Fibroblast of mammary gland (primary cell): ENCODE measurements at regions not wholly inside any gene's neighbourhood (a gene's known extent, or its start where the extent isn't known, plus 50 kb on each side); places are given as distances from the start of the nearest gene placed in this dataset.

Experiments
- DNase-seq: peaks from one replicate; pipeline ENCODE4 v3.0.0-alpha.2; 2010; ENCODE audit warnings: low read depth
- H3K4me3 ChIP-seq: 2 replicates; pipeline ENCODE4 v1.5.1; 2011; ENCODE audit warnings: low read depth, mild to moderate bottlenecking, low read length, moderate library complexity; ENCODE audit not compliant: control insufficient read depth
- CTCF ChIP-seq: conservative IDR thresholded peaks from 2 replicates; pipeline ENCODE4 v1.5.1; 2011; ENCODE audit warnings: low read depth, low read length, inconsistent platforms; ENCODE audit not compliant: control insufficient read depth, insufficient read depth

GRCh38 chr6:133740816-133741215, 148.1 kb upstream of the TCF21 start:
- H3K4me3 ChIP-seq, result no peak overlapping the region
- DNase-seq, result no peak
- no peak for TF ChIP-seq CTCF

- H3K4me3 ChIP-seq, result no peak overlapping the region
- peak; percentile 33 for DNase-seq
- TF ChIP-seq CTCF, result no peak
These were observed 147.5 kb upstream of the TCF21 start for GRCh38 chr6:133741375-133741861.

- TF ChIP-seq CTCF, result no peak
- H3K4me3 ChIP-seq, result no peak overlapping the region
- DNase-seq, result no peak
These were observed 145.3 kb upstream of the TCF21 start for GRCh38 chr6:133743621-133744020.

- H3K4me3 ChIP-seq, result no peak overlapping the region
- no peak for DNase-seq
- no peak for TF ChIP-seq CTCF
These were observed 142.5 kb upstream of the TCF21 start for GRCh38 chr6:133746417-133746770.

- no peak for DNase-seq
- no peak overlapping the region for H3K4me3 ChIP-seq
- no peak for TF ChIP-seq CTCF
These were observed 140.3 kb upstream of the TCF21 start for GRCh38 chr6:133748628-133749027.

GRCh38 chr6:133749427-133749826, 139.5 kb upstream of the TCF21 start:
- DNase-seq, result no peak
- no peak overlapping the region for H3K4me3 ChIP-seq
- no peak for TF ChIP-seq CTCF

- no peak for DNase-seq
- no peak overlapping the region for H3K4me3 ChIP-seq
- TF ChIP-seq CTCF, result no peak
These were observed 136.8 kb upstream of the TCF21 start for GRCh38 chr6:133752129-133752528.
